ENCODE measurements at regions not wholly inside any gene's neighbourhood (a gene's known extent, or its start where the extent isn't known, plus 50 kb on each side); places are given as distances from the start of the nearest gene placed in this dataset.
A peak's percentile ranks its signal among the peaks of the same experiment; 100 is the strongest.
"Not testable (repeated sequence)": the region's sequence is repeated elsewhere in the genome, so short reads cannot be mapped to it uniquely, and the experiment has no call there.

DNA sequence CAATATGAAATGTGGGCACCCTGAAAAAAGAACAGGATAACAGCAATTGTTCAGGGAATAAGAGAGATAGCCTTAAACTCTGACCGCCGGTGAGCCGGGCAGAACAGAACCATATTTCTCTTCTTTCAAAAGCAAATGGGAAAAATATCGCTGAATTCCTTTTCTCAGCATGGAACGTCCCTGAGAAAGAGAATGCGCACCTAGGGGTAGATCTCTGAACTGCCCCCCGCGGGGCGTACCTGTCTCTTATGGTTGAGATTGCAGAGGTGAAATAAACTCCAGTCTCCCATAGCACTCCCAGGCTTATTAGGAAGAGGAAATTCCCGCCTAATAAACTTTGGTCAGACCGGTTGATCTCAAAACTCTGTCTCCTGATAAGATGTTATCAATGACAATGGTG lies 82.1 kb upstream of the DEFB108B start:
- not testable (repeated sequence) for H3K9me3 Mint-ChIP-seq (ENCODE audit: unreplicated experiment)

DNA sequence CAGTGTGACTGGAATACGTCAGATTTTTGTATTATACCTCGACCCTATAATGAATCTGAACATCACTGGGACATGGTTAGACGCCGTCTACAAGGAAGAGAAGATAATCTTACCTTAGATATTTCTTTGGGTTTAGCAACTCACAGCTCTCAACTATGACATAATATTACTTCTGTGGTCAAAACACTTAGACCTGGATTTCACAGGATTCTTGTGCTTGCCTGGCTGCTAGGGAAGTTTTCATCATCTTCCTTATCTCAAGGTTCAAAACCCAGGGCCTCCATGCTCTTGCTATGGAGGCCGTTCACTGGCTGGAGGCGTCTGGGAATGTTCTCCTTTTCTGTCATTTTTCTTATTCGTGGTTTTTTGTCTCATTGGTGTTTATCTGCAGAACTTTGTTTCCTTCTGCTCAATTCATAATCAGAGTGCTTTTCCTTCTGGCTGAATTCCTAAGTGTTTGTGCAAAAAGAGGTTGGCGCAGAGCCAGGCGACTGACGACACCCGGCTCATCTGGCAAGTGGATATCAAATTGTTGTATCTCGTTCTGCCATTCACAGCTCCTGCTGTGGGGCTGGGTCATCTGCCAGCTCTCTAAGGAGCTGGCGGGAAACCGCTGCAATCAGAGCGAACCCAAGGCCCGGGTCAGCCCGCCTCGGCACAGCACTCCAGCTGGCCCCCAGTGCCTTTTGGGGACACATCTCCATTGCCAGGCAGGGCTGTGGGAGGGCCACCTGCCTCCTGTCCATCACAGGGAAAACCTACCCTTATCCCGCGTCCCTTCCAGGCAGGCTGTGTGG lies 68.1 kb upstream of the DEFB108B start:
- not testable (repeated sequence) for DNase-seq; H3K4me1 Mint-ChIP-seq (ENCODE audit: low read depth, unreplicated experiment); H3K27ac Mint-ChIP-seq (ENCODE audit: unreplicated experiment); H3K36me3 Mint-ChIP-seq (ENCODE audit: unreplicated experiment); H3K4me3 Mint-ChIP-seq (ENCODE audit: unreplicated experiment); H3K27me3 Mint-ChIP-seq (ENCODE audit: unreplicated experiment); H3K9me3 Mint-ChIP-seq (ENCODE audit: unreplicated experiment)

More for the DNA sequence above, 82.1 kb upstream of the DEFB108B start:
- H3K4me1 Mint-ChIP-seq (ENCODE audit: low read depth, unreplicated experiment); DNase-seq; H3K27me3 Mint-ChIP-seq (ENCODE audit: unreplicated experiment); H3K27ac Mint-ChIP-seq (ENCODE audit: unreplicated experiment); H3K4me3 Mint-ChIP-seq (ENCODE audit: unreplicated experiment); H3K36me3 Mint-ChIP-seq (ENCODE audit: unreplicated experiment): not testable (repeated sequence)
- TF ChIP-seq CTCF (IDR thresholded peaks at IDR 0.05; ENCODE audit: partially characterized antibody, unreplicated experiment): peak; percentile 16

DNA sequence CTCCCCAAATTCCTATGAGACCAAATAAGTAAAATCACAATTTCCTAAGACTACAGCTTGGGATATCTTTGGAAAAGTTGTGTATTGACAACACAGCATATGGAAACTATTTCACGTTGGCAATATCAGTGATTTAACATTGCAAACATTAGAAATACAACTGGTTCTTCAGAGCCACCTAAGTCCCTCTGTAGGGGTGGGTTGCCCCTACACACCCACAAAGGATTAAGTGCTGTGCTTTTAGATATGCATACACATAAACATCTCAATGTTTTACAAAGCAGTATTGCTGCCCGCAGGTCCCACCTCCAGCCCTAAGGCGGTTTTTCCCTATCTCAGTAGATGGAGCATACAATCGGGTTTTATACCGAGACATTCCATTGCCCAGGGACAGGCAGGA lies 66.0 kb upstream of the DEFB108B start:
- not testable (repeated sequence) for H3K36me3 Mint-ChIP-seq (ENCODE audit: unreplicated experiment); DNase-seq; H3K4me1 Mint-ChIP-seq (ENCODE audit: low read depth, unreplicated experiment); H3K9me3 Mint-ChIP-seq (ENCODE audit: unreplicated experiment); H3K27me3 Mint-ChIP-seq (ENCODE audit: unreplicated experiment); H3K4me3 Mint-ChIP-seq (ENCODE audit: unreplicated experiment)
- H3K27ac Mint-ChIP-seq (ENCODE audit: unreplicated experiment): peak overlapping the region; percentile 43

- H3K4me3 Mint-ChIP-seq (ENCODE audit: unreplicated experiment); H3K27ac Mint-ChIP-seq (ENCODE audit: unreplicated experiment); H3K36me3 Mint-ChIP-seq (ENCODE audit: unreplicated experiment); H3K27me3 Mint-ChIP-seq (ENCODE audit: unreplicated experiment); H3K4me1 Mint-ChIP-seq (ENCODE audit: low read depth, unreplicated experiment); H3K9me3 Mint-ChIP-seq (ENCODE audit: unreplicated experiment); DNase-seq: not testable (repeated sequence)
Measured at GRCh38 chr11:71772193-71772592, 60.8 kb upstream of the DEFB108B start.

DNA sequence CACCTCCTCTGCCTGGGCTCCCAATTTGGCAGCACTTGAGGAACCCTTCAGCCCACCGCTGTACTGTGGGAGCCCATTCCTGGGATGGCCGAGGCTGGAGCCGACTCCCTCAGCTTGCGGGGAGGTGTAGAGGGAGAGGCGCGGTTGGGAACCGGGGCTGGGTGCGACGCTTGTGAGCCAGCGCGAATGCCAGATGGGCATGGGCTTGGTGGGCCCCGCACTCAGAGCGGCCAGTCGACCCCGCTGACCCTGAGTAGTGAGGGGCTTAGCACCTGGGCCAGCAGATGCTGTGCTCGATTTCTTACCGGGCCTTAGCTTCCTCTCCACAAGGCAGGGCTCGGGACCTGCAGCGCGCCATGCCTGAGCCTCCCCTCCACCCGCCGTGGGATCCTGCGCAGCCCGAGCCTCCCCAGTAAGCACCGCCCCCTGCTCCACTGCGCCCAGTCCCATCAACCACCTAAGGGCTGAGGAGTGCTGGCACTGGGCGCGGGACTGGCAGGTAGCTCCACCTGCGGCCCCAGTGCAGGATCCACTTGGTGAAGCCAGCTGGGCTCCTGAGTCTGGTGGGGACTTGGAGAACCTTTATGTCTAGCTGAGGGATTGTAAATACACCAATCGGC lies 58.3 kb upstream of the DEFB108B start:
- no peak for DNase-seq
- Mint-ChIP-seq H3K4me1 (ENCODE audit: low read depth, unreplicated experiment) (no peaks in the 10 kb centered on the region), H3K27ac (ENCODE audit: unreplicated experiment) (no peak overlapping the region), H3K4me3 (ENCODE audit: unreplicated experiment) (no peak overlapping the region), H3K36me3 (ENCODE audit: unreplicated experiment) (no peaks in the 10 kb centered on the region), H3K27me3 (ENCODE audit: unreplicated experiment) (no peaks in the 10 kb centered on the region), H3K9me3 (ENCODE audit: unreplicated experiment) (no peaks in the 10 kb centered on the region)
- no peak for TF ChIP-seq CTCF (IDR thresholded peaks at IDR 0.05; ENCODE audit: partially characterized antibody, unreplicated experiment)

DNA sequence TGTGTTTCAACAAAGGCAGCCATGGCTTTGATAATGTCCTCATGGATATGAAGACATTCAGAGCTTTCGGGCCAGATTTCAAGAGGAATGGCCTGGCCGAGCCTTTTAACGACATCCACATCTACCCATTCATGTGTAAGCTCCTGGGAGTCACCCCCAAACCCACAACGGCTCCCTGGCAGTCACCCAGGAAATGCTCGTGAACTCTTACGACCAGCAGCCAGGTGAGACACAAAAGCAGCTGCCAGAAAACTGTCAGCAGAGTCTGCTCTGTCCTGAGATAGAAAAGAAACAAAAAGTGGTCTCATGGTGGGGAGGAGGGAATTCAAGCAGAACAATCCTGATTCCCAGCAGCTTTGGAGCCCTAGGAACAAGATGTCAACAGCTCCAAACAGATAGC lies 52.9 kb upstream of the DEFB108B start:
- not testable (repeated sequence) for H3K27me3 Mint-ChIP-seq (ENCODE audit: unreplicated experiment); H3K36me3 Mint-ChIP-seq (ENCODE audit: unreplicated experiment); DNase-seq
- Mint-ChIP-seq H3K9me3 (ENCODE audit: unreplicated experiment) (peaks cover 12% of the 10 kb centered on the region), H3K27ac (ENCODE audit: unreplicated experiment) (peak overlapping the region; percentile 20), H3K4me1 (ENCODE audit: low read depth, unreplicated experiment) (peaks cover 16% of the 10 kb centered on the region), H3K4me3 (ENCODE audit: unreplicated experiment) (peak overlapping the region; percentile 44)

DNA sequence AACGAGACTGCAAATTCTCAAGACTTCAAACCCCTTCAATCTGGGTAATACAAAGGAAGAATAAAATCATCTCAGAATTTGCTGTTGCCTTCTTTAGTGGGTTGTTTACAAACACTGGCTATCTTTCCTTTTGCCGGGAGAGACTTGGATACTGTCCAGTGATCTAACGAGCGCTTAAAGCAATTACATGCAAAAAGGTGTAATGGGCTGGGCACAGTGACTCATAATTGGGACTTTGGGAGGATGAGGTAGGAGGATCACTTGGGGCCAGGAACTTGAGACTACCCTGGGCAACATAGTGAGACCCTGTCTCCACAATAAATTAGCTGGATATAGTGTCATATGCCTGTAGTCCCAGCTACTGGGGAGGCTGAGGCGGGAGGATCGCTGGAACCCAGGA lies 52.2 kb upstream of the DEFB108B start:
- DNase-seq; H3K36me3 Mint-ChIP-seq (ENCODE audit: unreplicated experiment); H3K4me3 Mint-ChIP-seq (ENCODE audit: unreplicated experiment); H3K27me3 Mint-ChIP-seq (ENCODE audit: unreplicated experiment): not testable (repeated sequence)
- peak overlapping the region; percentile 65 for H3K27ac Mint-ChIP-seq (ENCODE audit: unreplicated experiment)
- H3K9me3 Mint-ChIP-seq (ENCODE audit: unreplicated experiment): peaks cover 13% of the 10 kb centered on the region
- peaks cover 16% of the 10 kb centered on the region for H3K4me1 Mint-ChIP-seq (ENCODE audit: low read depth, unreplicated experiment)

- Mint-ChIP-seq H3K4me1 (ENCODE audit: low read depth, unreplicated experiment) (peaks cover 20% of the 10 kb centered on the region), H3K27ac (ENCODE audit: unreplicated experiment) (peak overlapping the region; percentile 81), H3K9me3 (ENCODE audit: unreplicated experiment) (peaks cover 13% of the 10 kb centered on the region), H3K4me3 (ENCODE audit: unreplicated experiment) (peak overlapping the region; percentile 38)
- not testable (repeated sequence) for H3K27me3 Mint-ChIP-seq (ENCODE audit: unreplicated experiment); DNase-seq; H3K36me3 Mint-ChIP-seq (ENCODE audit: unreplicated experiment)
Measured at GRCh38 chr11:71781491-71781890, 51.5 kb upstream of the DEFB108B start.

GRCh38 chr11:71782229-71782861 lies 50.7 kb upstream of the DEFB108B start:
- H3K27me3 Mint-ChIP-seq (ENCODE audit: unreplicated experiment); DNase-seq; H3K36me3 Mint-ChIP-seq (ENCODE audit: unreplicated experiment); H3K4me3 Mint-ChIP-seq (ENCODE audit: unreplicated experiment): not testable (repeated sequence)
- Mint-ChIP-seq H3K9me3 (ENCODE audit: unreplicated experiment) (peaks cover 13% of the 10 kb centered on the region), H3K4me1 (ENCODE audit: low read depth, unreplicated experiment) (peaks cover 20% of the 10 kb centered on the region), H3K27ac (ENCODE audit: unreplicated experiment) (peak overlapping the region; percentile 70)

- H3K27me3 Mint-ChIP-seq (ENCODE audit: unreplicated experiment); H3K4me3 Mint-ChIP-seq (ENCODE audit: unreplicated experiment); H3K36me3 Mint-ChIP-seq (ENCODE audit: unreplicated experiment); H3K27ac Mint-ChIP-seq (ENCODE audit: unreplicated experiment); DNase-seq: not testable (repeated sequence)
- Mint-ChIP-seq H3K4me1 (ENCODE audit: low read depth, unreplicated experiment) (peaks cover 21% of the 10 kb centered on the region), H3K9me3 (ENCODE audit: unreplicated experiment) (peaks cover 15% of the 10 kb centered on the region)
Measured at GRCh38 chr11:71783191-71783590, 49.8 kb upstream of the DEFB108B start.
